H1 (cell line): ENCODE measurements at regions not wholly inside any gene's neighbourhood (a gene's known extent, or its start where the extent isn't known, plus 50 kb on each side); places are given as distances from the start of the nearest gene placed in this dataset.

Experiments used
- ATF3 ChIP-seq: IDR thresholded peaks from 2 replicates; pipeline ENCODE4 v1.6.1; 2011; ENCODE audit warnings: low read depth, mild to moderate bottlenecking, low read length; ENCODE audit not compliant: insufficient read depth
- CTCF ChIP-seq, 3 experiments: IDR thresholded peaks; 1 replicate in 2 of 3; 2 replicates in 1 of 3; pipeline versions ENCODE4 v1.5.1 to v1.6.1; 2011; ENCODE audit warnings: low read length in 3 of 3, mild to moderate bottlenecking in 3 of 3, inconsistent platforms in 2 of 3, low read depth in 1 of 3, moderate library complexity in 1 of 3; ENCODE audit not compliant: insufficient read depth in 1 of 3; ENCODE audit errors: control extremely low read depth in 1 of 3
- MAX ChIP-seq: IDR thresholded peaks from 2 replicates; pipeline ENCODE4 v1.6.1; 2012; ENCODE audit warnings: inconsistent platforms
- POLR2A ChIP-seq, 2 experiments: IDR thresholded peaks; 1 replicate in 1 of 2; 2 replicates in 1 of 2; pipeline ENCODE4 v1.6.1; 2011; ENCODE audit warnings: low read depth in 2 of 2, low read length in 2 of 2, mild to moderate bottlenecking in 2 of 2; ENCODE audit errors: control extremely low read depth in 1 of 2
- POLR2AphosphoS5 ChIP-seq: IDR thresholded peaks from 2 replicates; pipeline ENCODE4 v1.6.1; 2011; ENCODE audit warnings: low read depth, low read length
- SRF ChIP-seq: IDR thresholded peaks from 2 replicates; pipeline ENCODE4 v1.6.1; 2011; ENCODE audit warnings: mild to moderate bottlenecking, low read depth, low read length, moderate library complexity

- TF ChIP-seq CTCF (IDR thresholded peaks at IDR 0.05; ENCODE audit: control extremely low read depth in 1 of 3, insufficient read depth in 1 of 3, low read depth in 1 of 3, low read length in 3 of 3) (no peak), MAX (no peak), POLR2A (IDR thresholded peaks at IDR 0.05; ENCODE audit: control extremely low read depth in 1 of 2, low read depth in 2 of 2, low read length in 2 of 2) (no peak), ATF3 (no peak), POLR2AphosphoS5 (no peak), SRF (no peak)
These were observed 207.2 kb upstream of the TRIM48 start for GRCh38 chr11:55054723-55055122.
